Peyer's patch (tissue), 4 donors: ENCODE measurements at regions not wholly inside any gene's neighbourhood (a gene's known extent, or its start where the extent isn't known, plus 50 kb on each side); places are given as distances from the start of the nearest gene placed in this dataset.

Experiments
- CTCF ChIP-seq, 6 experiments: fragments of 450-650 bp in 4 of 6; fragments of 200-600 bp in 2 of 6; sonication (generic) in 1 of 6; IDR thresholded peaks; one replicate each; pipeline ENCODE4 v1.5.1; 2017 to 2019; ENCODE audit warnings: antibody characterized with exemption in 6 of 6, mild to moderate bottlenecking in 3 of 6, moderate library complexity in 1 of 6
- POLR2A ChIP-seq, 2 donors: fragments of 450-650 bp; IDR thresholded peaks; one replicate each; pipeline ENCODE4 v1.5.1; 2017; ENCODE audit warnings: antibody characterized with exemption in 2 of 2, mild to moderate bottlenecking in 2 of 2, moderate library complexity in 2 of 2

GRCh38 chr7:67671006-67671548 is 674.4 kb downstream of the TYW1 start:
- no peak for TF ChIP-seq CTCF (IDR thresholded peaks at IDR 0.05)
- TF ChIP-seq POLR2A (IDR thresholded peaks at IDR 0.05) = no peak
